PC-3 (cell line): ENCODE measurements at regions not wholly inside any gene's neighbourhood (a gene's known extent, or its start where the extent isn't known, plus 50 kb on each side); places are given as distances from the start of the nearest gene placed in this dataset.

Experiments used
- CTCF ChIP-seq: fragments of 300-600 bp; sonication (generic); conservative IDR thresholded peaks from 2 replicates; pipeline ENCODE4 v1.5.1; 2017; ENCODE audit warnings: antibody characterized with exemption, low read depth, mild to moderate bottlenecking, low read length
- EZH2 ChIP-seq: fragments of 300-600 bp; sonication (generic); IDR thresholded peaks from one replicate; pipeline ENCODE4 v1.6.1; 2017; ENCODE audit warnings: antibody characterized with exemption, mild to moderate bottlenecking, low read length; ENCODE audit not compliant: unreplicated experiment
- EZH2phosphoT487 ChIP-seq: fragments of 300-600 bp; sonication (generic); IDR thresholded peaks from 2 replicates; pipeline ENCODE4 v1.6.1; 2018; ENCODE audit warnings: mild to moderate bottlenecking, antibody characterized with exemption, low read length, borderline replicate concordance

- TF ChIP-seq CTCF, result no peak
- TF ChIP-seq EZH2phosphoT487, result no peak
- no peak for TF ChIP-seq EZH2
Measured at GRCh38 chr9:113708821-113709713, 167.0 kb upstream of the ZNF618 start.
